ENCODE measurements at regions not wholly inside any gene's neighbourhood (a gene's known extent, or its start where the extent isn't known, plus 50 kb on each side); places are given as distances from the start of the nearest gene placed in this dataset.
"Not testable (repeated sequence)": the region's sequence is repeated elsewhere in the genome, so short reads cannot be mapped to it uniquely, and the experiment has no call there.

DNA sequence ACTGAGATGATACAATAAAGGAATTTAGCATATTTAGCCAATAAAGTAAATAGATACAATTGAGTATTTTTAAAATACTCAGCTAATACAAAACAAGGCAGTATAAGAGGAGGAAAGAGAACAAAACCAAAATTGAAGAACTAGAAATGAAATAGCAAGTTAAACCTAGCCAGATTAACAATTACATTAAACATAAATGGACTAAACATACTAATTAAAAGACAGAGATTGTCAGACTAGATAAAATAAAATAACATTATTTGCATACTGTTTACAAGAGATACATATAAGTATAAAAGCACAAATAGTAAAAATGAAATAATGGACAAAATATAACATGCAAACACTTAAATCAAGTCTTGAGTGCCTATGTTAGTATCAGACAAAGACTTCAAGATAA, 517.7 kb upstream of the PHF14 start:
- intact Hi-C loops (cut with micrococcal nuclease; ENCODE audit: unreplicated experiment), result no loop called here
- Histone ChIP-seq H3K9me3 (ENCODE audit: low read depth, low read length, poor library complexity, severe bottlenecking) (peaks cover 14% of the 10 kb centered on the region), H3K36me3 (ENCODE audit: insufficient read depth, low read length, poor library complexity, severe bottlenecking) (no peaks in the 10 kb centered on the region), H3K27me3 (replicated peaks; ENCODE audit: insufficient read depth, low read depth, low read length, poor library complexity) (no peaks in the 10 kb centered on the region), H3K4me3 (ENCODE audit: low read depth, low read length, poor library complexity, severe bottlenecking) (no peak overlapping the region), H3K4me1 (ENCODE audit: insufficient read depth, low read length, poor library complexity, severe bottlenecking) (no peaks in the 10 kb centered on the region), H3K27ac (ENCODE audit: low read depth, low read length, poor library complexity, severe bottlenecking) (no peak overlapping the region)
- ChIA-PET POLR2A (ENCODE audit: low non-redundant PET) (no interaction called here), CTCF (no interaction called here)
- no TSS peak for BruUV-seq (replicated peaks)
- TF ChIP-seq, protein P1, sequence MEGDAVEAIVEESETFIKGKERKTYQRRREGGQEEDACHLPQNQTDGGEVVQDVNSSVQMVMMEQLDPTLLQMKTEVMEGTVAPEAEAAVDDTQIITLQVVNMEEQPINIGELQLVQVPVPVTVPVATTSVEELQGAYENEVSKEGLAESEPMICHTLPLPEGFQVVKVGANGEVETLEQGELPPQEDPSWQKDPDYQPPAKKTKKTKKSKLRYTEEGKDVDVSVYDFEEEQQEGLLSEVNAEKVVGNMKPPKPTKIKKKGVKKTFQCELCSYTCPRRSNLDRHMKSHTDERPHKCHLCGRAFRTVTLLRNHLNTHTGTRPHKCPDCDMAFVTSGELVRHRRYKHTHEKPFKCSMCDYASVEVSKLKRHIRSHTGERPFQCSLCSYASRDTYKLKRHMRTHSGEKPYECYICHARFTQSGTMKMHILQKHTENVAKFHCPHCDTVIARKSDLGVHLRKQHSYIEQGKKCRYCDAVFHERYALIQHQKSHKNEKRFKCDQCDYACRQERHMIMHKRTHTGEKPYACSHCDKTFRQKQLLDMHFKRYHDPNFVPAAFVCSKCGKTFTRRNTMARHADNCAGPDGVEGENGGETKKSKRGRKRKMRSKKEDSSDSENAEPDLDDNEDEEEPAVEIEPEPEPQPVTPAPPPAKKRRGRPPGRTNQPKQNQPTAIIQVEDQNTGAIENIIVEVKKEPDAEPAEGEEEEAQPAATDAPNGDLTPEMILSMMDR (conservative IDR thresholded peaks at IDR 0.05; ENCODE audit: low read depth, low read length), result no peak
- no peak for TF ChIP-seq EZH2 (IDR thresholded peaks at IDR 0.05; ENCODE audit: borderline replicate concordance, low read depth, low read length, poor library complexity, severe bottlenecking)
- DNase-seq (ENCODE audit: low spot score), result no peak

DNA sequence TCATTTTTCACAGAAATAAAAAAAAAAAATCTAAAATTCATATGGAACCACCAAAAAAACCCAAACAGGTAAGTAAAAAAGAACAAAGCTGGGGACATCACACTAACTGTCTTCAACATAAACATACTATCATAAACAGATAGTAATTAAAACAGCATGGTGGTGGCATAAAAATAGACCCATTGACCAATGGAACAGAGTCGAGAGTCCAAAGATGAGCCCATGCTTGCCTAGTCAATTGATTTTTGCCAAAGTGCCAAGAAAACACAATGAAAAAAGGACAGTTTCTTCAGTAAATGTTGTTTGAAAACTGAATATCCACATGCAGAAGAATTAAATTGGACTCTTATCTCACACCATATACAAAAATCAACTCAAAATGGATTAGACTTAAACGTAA, 513.2 kb upstream of the PHF14 start:
- Histone ChIP-seq H3K4me1 (ENCODE audit: insufficient read depth, low read length, poor library complexity, severe bottlenecking) (no peaks in the 10 kb centered on the region), H3K27me3 (replicated peaks; ENCODE audit: insufficient read depth, low read depth, low read length, poor library complexity) (no peaks in the 10 kb centered on the region), H3K36me3 (ENCODE audit: insufficient read depth, low read length, poor library complexity, severe bottlenecking) (no peaks in the 10 kb centered on the region), H3K4me3 (ENCODE audit: low read depth, low read length, poor library complexity, severe bottlenecking) (no peak overlapping the region), H3K9me3 (ENCODE audit: low read depth, low read length, poor library complexity, severe bottlenecking) (peaks cover 10% of the 10 kb centered on the region), H3K27ac (ENCODE audit: low read depth, low read length, poor library complexity, severe bottlenecking) (no peak overlapping the region)
- ChIA-PET CTCF (no interaction called here), POLR2A (ENCODE audit: low non-redundant PET) (no interaction called here)
- TF ChIP-seq, protein P1 (conservative IDR thresholded peaks at IDR 0.05; ENCODE audit: low read depth, low read length), result no peak
- BruUV-seq (replicated peaks), result no TSS peak
- intact Hi-C loops (cut with micrococcal nuclease; ENCODE audit: unreplicated experiment), result no loop called here
- DNase-seq (ENCODE audit: low spot score), result no peak

DNA sequence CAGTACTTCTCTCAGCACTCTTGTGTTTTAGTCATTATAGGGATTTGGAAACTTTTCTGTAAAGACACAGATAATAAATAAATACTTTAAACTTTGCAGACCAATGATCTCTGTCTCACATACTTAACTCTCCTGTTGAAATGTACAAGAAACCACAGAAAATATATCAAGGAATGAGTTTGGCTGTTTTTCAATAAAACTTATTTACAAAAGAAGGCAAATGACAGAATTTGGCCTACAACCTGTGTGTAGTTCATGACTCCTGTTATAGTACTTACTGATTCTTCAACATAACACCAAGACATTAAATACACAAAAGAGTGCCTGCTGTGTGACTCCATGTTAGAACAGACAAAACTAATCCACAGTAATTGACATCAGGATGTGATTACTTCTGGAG, 510.0 kb upstream of the PHF14 start:
- Histone ChIP-seq H3K9me3 (ENCODE audit: low read depth, low read length, poor library complexity, severe bottlenecking) (no peaks in the 10 kb centered on the region), H3K36me3 (ENCODE audit: insufficient read depth, low read length, poor library complexity, severe bottlenecking) (no peaks in the 10 kb centered on the region), H3K27me3 (replicated peaks; ENCODE audit: insufficient read depth, low read depth, low read length, poor library complexity) (no peaks in the 10 kb centered on the region), H3K4me3 (ENCODE audit: low read depth, low read length, poor library complexity, severe bottlenecking) (no peak overlapping the region), H3K27ac (ENCODE audit: low read depth, low read length, poor library complexity, severe bottlenecking) (no peak overlapping the region), H3K4me1 (ENCODE audit: insufficient read depth, low read length, poor library complexity, severe bottlenecking) (no peaks in the 10 kb centered on the region)
- no TSS peak for BruUV-seq (replicated peaks)
- TF ChIP-seq EZH2 (IDR thresholded peaks at IDR 0.05; ENCODE audit: borderline replicate concordance, low read depth, low read length, poor library complexity, severe bottlenecking), result no peak
- TF ChIP-seq, protein P1 (conservative IDR thresholded peaks at IDR 0.05; ENCODE audit: low read depth, low read length), result no peak
- DNase-seq (ENCODE audit: low spot score), result no peak
- POLR2A ChIA-PET (ENCODE audit: low non-redundant PET), result no interaction called here
- CTCF ChIA-PET, result no interaction called here
- intact Hi-C loops (cut with micrococcal nuclease; ENCODE audit: unreplicated experiment), result no loop called here

DNA sequence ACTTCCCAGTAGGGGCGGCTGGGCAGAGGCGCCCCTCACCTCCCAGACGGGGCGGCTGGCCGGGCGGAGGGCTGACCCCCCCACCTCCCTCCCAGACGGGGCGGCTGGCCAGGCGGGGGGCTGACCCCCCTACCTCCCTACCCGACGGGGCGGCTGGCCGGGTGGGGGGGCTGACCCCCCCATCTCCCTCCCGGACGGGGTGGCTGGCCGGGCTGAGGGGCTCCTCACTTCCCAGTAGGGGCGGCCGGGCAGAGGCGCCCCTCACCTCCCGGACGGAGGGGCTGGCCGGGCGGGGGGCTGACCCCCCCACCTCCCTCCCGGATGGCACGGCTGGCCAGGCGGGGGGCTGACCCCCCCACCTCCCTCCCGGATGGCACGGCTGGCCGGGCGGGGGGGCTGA, 508.1 kb upstream of the PHF14 start:
- H3K9me3 ChIP-seq (ENCODE audit: low read depth, low read length, poor library complexity, severe bottlenecking); H3K4me1 ChIP-seq (ENCODE audit: insufficient read depth, low read length, poor library complexity, severe bottlenecking); BruUV-seq (replicated peaks); H3K4me3 ChIP-seq (ENCODE audit: low read depth, low read length, poor library complexity, severe bottlenecking); H3K27me3 ChIP-seq (replicated peaks; ENCODE audit: insufficient read depth, low read depth, low read length, poor library complexity); H3K36me3 ChIP-seq (ENCODE audit: insufficient read depth, low read length, poor library complexity, severe bottlenecking); CTCF ChIA-PET; DNase-seq (ENCODE audit: low spot score); H3K27ac ChIP-seq (ENCODE audit: low read depth, low read length, poor library complexity, severe bottlenecking); POLR2A ChIA-PET (ENCODE audit: low non-redundant PET); intact Hi-C loops (cut with micrococcal nuclease; ENCODE audit: unreplicated experiment): not testable (repeated sequence)
